ENCODE measurements at regions not wholly inside any gene's neighbourhood (a gene's known extent, or its start where the extent isn't known, plus 50 kb on each side); places are given as distances from the start of the nearest gene placed in this dataset.

GRCh38 chr7:41418337-41418736, 284.6 kb downstream of the INHBA start:
- 51% methylated on average over 3 of the region's 3 CpGs for WGBS
- peak overlapping the region in 1 of 2 donors; percentile 11 for H3K27ac ChIP-seq (ENCODE audit: low read depth in 1 of 2, low read length in 2 of 2)
- DNase-seq (ENCODE audit: low spot score), result no peak
- no peaks in the 10 kb centered on the region for H3K36me3 ChIP-seq (ENCODE audit: control insufficient read depth in 4 of 4, insufficient read depth in 3 of 4, low read depth in 1 of 4, low read length in 3 of 4)
- TF ChIP-seq RXRA (IDR thresholded peaks at IDR 0.05) (peak; percentile 27 to 35), JUND (IDR thresholded peaks at IDR 0.05) (no peak), EGR1 (IDR thresholded peaks at IDR 0.05; ENCODE audit: low read depth in 2 of 2) (peak in 1 of 2 donors; percentile 10), HNF4G (IDR thresholded peaks at IDR 0.05) (no peak), SP1 (IDR thresholded peaks at IDR 0.05) (peak; percentile 50), TAF1 (conservative IDR thresholded peaks at IDR 0.05) (no peak), YY1 (IDR thresholded peaks at IDR 0.05) (peak; percentile 28), HNF4A (conservative IDR thresholded peaks at IDR 0.05) (peak in 1 of 2 donors; percentile 38), RAD21 (IDR thresholded peaks at IDR 0.05) (peak; percentile 27 to 57)
- TF ChIP-seq, protein P1, sequence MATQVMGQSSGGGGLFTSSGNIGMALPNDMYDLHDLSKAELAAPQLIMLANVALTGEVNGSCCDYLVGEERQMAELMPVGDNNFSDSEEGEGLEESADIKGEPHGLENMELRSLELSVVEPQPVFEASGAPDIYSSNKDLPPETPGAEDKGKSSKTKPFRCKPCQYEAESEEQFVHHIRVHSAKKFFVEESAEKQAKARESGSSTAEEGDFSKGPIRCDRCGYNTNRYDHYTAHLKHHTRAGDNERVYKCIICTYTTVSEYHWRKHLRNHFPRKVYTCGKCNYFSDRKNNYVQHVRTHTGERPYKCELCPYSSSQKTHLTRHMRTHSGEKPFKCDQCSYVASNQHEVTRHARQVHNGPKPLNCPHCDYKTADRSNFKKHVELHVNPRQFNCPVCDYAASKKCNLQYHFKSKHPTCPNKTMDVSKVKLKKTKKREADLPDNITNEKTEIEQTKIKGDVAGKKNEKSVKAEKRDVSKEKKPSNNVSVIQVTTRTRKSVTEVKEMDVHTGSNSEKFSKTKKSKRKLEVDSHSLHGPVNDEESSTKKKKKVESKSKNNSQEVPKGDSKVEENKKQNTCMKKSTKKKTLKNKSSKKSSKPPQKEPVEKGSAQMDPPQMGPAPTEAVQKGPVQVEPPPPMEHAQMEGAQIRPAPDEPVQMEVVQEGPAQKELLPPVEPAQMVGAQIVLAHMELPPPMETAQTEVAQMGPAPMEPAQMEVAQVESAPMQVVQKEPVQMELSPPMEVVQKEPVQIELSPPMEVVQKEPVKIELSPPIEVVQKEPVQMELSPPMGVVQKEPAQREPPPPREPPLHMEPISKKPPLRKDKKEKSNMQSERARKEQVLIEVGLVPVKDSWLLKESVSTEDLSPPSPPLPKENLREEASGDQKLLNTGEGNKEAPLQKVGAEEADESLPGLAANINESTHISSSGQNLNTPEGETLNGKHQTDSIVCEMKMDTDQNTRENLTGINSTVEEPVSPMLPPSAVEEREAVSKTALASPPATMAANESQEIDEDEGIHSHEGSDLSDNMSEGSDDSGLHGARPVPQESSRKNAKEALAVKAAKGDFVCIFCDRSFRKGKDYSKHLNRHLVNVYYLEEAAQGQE (IDR thresholded peaks at IDR 0.05), result no peak
- TF ChIP-seq, protein P2, sequence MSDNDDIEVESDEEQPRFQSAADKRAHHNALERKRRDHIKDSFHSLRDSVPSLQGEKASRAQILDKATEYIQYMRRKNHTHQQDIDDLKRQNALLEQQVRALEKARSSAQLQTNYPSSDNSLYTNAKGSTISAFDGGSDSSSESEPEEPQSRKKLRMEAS (IDR thresholded peaks at IDR 0.05), result peak; percentile 40
- H3K4me3 ChIP-seq (ENCODE audit: low read depth in 1 of 3, low read length in 3 of 3), result no peak overlapping the region
- no peaks in the 10 kb centered on the region for H3K27me3 ChIP-seq (ENCODE audit: control insufficient read depth in 4 of 4, insufficient read depth in 4 of 4, low read length in 3 of 4)
- H3K9ac ChIP-seq (ENCODE audit: low read depth in 1 of 2, low read length in 2 of 2), result no peak overlapping the region
- peaks cover 3 to 42% (median 20%) of the 10 kb centered on the region in 4 donors for H3K4me1 ChIP-seq (ENCODE audit: control insufficient read depth in 4 of 4, insufficient read depth in 4 of 4, low read length in 3 of 4)
- H3K9me3 ChIP-seq (ENCODE audit: control insufficient read depth in 4 of 4, low read length in 3 of 4), result no peaks in the 10 kb centered on the region

GRCh38 chr7:41416208-41416595, 286.7 kb downstream of the INHBA start:
- H3K36me3 ChIP-seq (ENCODE audit: control insufficient read depth in 4 of 4, insufficient read depth in 3 of 4, low read depth in 1 of 4, low read length in 3 of 4), result no peaks in the 10 kb centered on the region
- peaks cover 3 to 42% (median 20%) of the 10 kb centered on the region in 4 donors for H3K4me1 ChIP-seq (ENCODE audit: control insufficient read depth in 4 of 4, insufficient read depth in 4 of 4, low read length in 3 of 4)
- no peak for TF ChIP-seq EGR1 (IDR thresholded peaks at IDR 0.05; ENCODE audit: low read depth in 2 of 2)
- no peak for TF ChIP-seq JUND (IDR thresholded peaks at IDR 0.05)
- no peak for TF ChIP-seq FOXA1 (IDR thresholded peaks at IDR 0.05)
- TF ChIP-seq HNF4G (IDR thresholded peaks at IDR 0.05), result no peak
- TF ChIP-seq, protein P1 (IDR thresholded peaks at IDR 0.05), result no peak
- TF ChIP-seq, protein P3, sequence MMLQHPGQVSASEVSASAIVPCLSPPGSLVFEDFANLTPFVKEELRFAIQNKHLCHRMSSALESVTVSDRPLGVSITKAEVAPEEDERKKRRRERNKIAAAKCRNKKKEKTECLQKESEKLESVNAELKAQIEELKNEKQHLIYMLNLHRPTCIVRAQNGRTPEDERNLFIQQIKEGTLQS (IDR thresholded peaks at IDR 0.05), result no peak
- TF ChIP-seq TAF1 (conservative IDR thresholded peaks at IDR 0.05), result no peak
- no peak for TF ChIP-seq HNF4A (conservative IDR thresholded peaks at IDR 0.05)
- TF ChIP-seq RAD21 (IDR thresholded peaks at IDR 0.05), result no peak
- no peak for TF ChIP-seq GABPA (IDR thresholded peaks at IDR 0.05 in 1 of 2, conservative IDR thresholded peaks at IDR 0.05 in 1 of 2)
- TF ChIP-seq RXRA (IDR thresholded peaks at IDR 0.05), result no peak
- TF ChIP-seq NR2F2 (IDR thresholded peaks at IDR 0.05), result no peak
- TF ChIP-seq FOXA2 (IDR thresholded peaks at IDR 0.05), result no peak
- TF ChIP-seq, protein P2 (IDR thresholded peaks at IDR 0.05), result no peak
- no peak for TF ChIP-seq SP1 (IDR thresholded peaks at IDR 0.05)
- TF ChIP-seq YY1 (IDR thresholded peaks at IDR 0.05), result no peak
- TF ChIP-seq, protein P4, sequence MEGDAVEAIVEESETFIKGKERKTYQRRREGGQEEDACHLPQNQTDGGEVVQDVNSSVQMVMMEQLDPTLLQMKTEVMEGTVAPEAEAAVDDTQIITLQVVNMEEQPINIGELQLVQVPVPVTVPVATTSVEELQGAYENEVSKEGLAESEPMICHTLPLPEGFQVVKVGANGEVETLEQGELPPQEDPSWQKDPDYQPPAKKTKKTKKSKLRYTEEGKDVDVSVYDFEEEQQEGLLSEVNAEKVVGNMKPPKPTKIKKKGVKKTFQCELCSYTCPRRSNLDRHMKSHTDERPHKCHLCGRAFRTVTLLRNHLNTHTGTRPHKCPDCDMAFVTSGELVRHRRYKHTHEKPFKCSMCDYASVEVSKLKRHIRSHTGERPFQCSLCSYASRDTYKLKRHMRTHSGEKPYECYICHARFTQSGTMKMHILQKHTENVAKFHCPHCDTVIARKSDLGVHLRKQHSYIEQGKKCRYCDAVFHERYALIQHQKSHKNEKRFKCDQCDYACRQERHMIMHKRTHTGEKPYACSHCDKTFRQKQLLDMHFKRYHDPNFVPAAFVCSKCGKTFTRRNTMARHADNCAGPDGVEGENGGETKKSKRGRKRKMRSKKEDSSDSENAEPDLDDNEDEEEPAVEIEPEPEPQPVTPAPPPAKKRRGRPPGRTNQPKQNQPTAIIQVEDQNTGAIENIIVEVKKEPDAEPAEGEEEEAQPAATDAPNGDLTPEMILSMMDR (IDR thresholded peaks at IDR 0.05; ENCODE audit: low read depth, low read length, missing input control), result no peak
- TF ChIP-seq, protein P5, sequence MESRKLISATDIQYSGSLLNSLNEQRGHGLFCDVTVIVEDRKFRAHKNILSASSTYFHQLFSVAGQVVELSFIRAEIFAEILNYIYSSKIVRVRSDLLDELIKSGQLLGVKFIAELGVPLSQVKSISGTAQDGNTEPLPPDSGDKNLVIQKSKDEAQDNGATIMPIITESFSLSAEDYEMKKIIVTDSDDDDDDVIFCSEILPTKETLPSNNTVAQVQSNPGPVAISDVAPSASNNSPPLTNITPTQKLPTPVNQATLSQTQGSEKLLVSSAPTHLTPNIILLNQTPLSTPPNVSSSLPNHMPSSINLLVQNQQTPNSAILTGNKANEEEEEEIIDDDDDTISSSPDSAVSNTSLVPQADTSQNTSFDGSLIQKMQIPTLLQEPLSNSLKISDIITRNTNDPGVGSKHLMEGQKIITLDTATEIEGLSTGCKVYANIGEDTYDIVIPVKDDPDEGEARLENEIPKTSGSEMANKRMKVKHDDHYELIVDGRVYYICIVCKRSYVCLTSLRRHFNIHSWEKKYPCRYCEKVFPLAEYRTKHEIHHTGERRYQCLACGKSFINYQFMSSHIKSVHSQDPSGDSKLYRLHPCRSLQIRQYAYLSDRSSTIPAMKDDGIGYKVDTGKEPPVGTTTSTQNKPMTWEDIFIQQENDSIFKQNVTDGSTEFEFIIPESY (IDR thresholded peaks at IDR 0.05), result no peak
- H3K4me3 ChIP-seq (ENCODE audit: low read depth in 1 of 3, low read length in 3 of 3), result no peak overlapping the region
- 78% methylated on average over 3 of the region's 3 CpGs for WGBS
- H3K27ac ChIP-seq (ENCODE audit: low read depth in 1 of 2, low read length in 2 of 2), result peak overlapping the region in 1 of 2 donors; percentile 78
- no peaks in the 10 kb centered on the region for H3K9me3 ChIP-seq (ENCODE audit: control insufficient read depth in 4 of 4, low read length in 3 of 4)
- H3K27me3 ChIP-seq (ENCODE audit: control insufficient read depth in 4 of 4, insufficient read depth in 4 of 4, low read length in 3 of 4), result no peaks in the 10 kb centered on the region
- H3K9ac ChIP-seq (ENCODE audit: low read depth in 1 of 2, low read length in 2 of 2), result no peak overlapping the region
- no peak for DNase-seq (ENCODE audit: low spot score)

Data from liver (tissue), 8 donors.